Vagina (tissue), 2 donors: ENCODE measurements at regions not wholly inside any gene's neighbourhood (a gene's known extent, or its start where the extent isn't known, plus 50 kb on each side); places are given as distances from the start of the nearest gene placed in this dataset.

Experiments
- DNase-seq, 2 donors: peaks; one replicate each; pipeline ENCODE4 v3.0.0-alpha.2; 2017; ENCODE audit errors: extremely low spot score in 2 of 2
- H3K27ac ChIP-seq: fragments of 200-600 bp; sonication (generic); one replicate; pipeline ENCODE4 v1.5.1; 2019
- H3K27me3 ChIP-seq: fragments of 200-600 bp; sonication (generic); one replicate; pipeline ENCODE4 v1.5.1; 2019
- H3K36me3 ChIP-seq, 2 donors: fragments of 200-600 bp; sonication (generic); one replicate each; pipeline ENCODE4 v1.5.1; 2017 to 2019
- H3K4me1 ChIP-seq: fragments of 200-600 bp; sonication (generic); one replicate; pipeline ENCODE4 v1.5.1; 2019
- H3K4me3 ChIP-seq, 2 donors: fragments of 200-600 bp; sonication (generic); 1 replicate in 1 of 2; 2 replicates in 1 of 2; pipeline ENCODE4 v1.5.1; 2016 to 2019
- H3K9me3 ChIP-seq: fragments of 200-600 bp; sonication (generic); one replicate; pipeline ENCODE4 v1.5.1; 2019
- POLR2A ChIP-seq, 2 donors: fragments of 450-650 bp; IDR thresholded peaks; one replicate each; pipeline ENCODE4 v1.6.1; 2017; ENCODE audit warnings: antibody characterized with exemption in 2 of 2, mild to moderate bottlenecking in 2 of 2, moderate library complexity in 2 of 2
- POLR2AphosphoS5 ChIP-seq, 2 donors: sonication (generic); formaldehyde crosslinking; IDR thresholded peaks; one replicate each; pipeline ENCODE4 v1.9.0; 2017; ENCODE audit warnings: antibody characterized with exemption in 2 of 2, mild to moderate bottlenecking in 2 of 2, low read depth in 1 of 2; ENCODE audit not compliant: insufficient read depth in 1 of 2
- intact Hi-C: fragments of 100-400 bp; cut with DNase I; formaldehyde crosslinking; loops from one replicate; pipeline ENCODE4 v1.15.1; 2023
- TF ChIP-seq, protein P1 (sequence below), 3 experiments: fragments of 450-650 bp in 2 of 3; fragments of 200-600 bp in 1 of 3; sonication (generic) in 1 of 3; IDR thresholded peaks; one replicate each; pipeline ENCODE4 v1.5.1; 2017 to 2019; ENCODE audit warnings: antibody characterized with exemption in 3 of 3, mild to moderate bottlenecking in 2 of 3, moderate library complexity in 2 of 3

DNA sequence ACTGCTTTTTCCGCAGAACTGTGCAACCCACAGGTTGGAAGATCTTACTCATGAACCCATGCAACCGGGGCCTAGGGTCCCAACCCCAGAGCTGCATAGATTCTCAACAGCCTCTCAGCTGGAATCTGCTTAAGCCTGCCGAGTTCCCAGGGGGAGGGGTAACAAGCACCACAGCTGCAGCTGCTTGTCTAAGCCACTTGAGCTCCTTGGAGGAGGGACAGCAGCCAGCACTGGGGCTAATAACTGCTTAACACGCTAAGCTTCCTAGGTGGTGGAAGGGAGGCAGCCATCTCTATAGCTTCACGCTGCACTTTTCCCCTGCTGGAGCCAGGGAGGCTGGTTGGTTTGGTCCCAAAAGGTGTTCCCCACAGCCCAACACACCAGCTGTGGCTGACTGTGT is 311.6 kb downstream of the DSC3 start:
- intact Hi-C loops, result no loop called here
- H3K9me3 ChIP-seq, result no peaks in the 10 kb centered on the region

DNA sequence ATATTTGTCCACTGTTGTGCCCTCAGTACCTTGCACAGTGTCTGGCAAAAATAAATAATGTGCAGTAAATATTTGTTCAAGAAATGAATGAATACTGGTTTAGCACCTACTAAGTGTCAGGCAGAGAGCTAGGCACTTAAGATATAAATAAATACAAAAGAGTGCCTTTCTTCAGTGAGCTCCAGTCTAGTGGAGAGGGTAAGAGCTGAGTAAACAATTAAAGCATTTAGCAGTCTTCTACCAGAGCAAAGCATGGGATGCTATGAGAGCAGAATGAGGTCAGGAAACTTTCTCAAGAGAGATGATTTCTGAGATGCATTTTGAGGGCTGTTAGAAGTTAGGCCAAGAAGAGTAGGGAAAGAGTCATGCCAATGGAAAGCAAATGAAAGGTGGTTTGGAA is 314.7 kb downstream of the DSC3 start:
- intact Hi-C loops, result no loop called here
- no peak for DNase-seq
- Histone ChIP-seq H3K4me1 (no peaks in the 10 kb centered on the region), H3K9me3 (no peaks in the 10 kb centered on the region), H3K4me3 (no peak overlapping the region), H3K36me3 (no peaks in the 10 kb centered on the region), H3K27ac (no peak overlapping the region), H3K27me3 (no peaks in the 10 kb centered on the region)
- TF ChIP-seq POLR2AphosphoS5 (IDR thresholded peaks at IDR 0.05; ENCODE audit: insufficient read depth in 1 of 2, low read depth in 1 of 2) (no peak), POLR2A (IDR thresholded peaks at IDR 0.05) (no peak)
- TF ChIP-seq, protein P1, sequence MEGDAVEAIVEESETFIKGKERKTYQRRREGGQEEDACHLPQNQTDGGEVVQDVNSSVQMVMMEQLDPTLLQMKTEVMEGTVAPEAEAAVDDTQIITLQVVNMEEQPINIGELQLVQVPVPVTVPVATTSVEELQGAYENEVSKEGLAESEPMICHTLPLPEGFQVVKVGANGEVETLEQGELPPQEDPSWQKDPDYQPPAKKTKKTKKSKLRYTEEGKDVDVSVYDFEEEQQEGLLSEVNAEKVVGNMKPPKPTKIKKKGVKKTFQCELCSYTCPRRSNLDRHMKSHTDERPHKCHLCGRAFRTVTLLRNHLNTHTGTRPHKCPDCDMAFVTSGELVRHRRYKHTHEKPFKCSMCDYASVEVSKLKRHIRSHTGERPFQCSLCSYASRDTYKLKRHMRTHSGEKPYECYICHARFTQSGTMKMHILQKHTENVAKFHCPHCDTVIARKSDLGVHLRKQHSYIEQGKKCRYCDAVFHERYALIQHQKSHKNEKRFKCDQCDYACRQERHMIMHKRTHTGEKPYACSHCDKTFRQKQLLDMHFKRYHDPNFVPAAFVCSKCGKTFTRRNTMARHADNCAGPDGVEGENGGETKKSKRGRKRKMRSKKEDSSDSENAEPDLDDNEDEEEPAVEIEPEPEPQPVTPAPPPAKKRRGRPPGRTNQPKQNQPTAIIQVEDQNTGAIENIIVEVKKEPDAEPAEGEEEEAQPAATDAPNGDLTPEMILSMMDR (IDR thresholded peaks at IDR 0.05), result no peak

More for the DNA sequence above, 311.6 kb downstream of the DSC3 start:
- Histone ChIP-seq H3K36me3 (no peaks in the 10 kb centered on the region), H3K27me3 (no peaks in the 10 kb centered on the region), H3K4me1 (no peaks in the 10 kb centered on the region), H3K27ac (no peak overlapping the region), H3K4me3 (no peak overlapping the region)
- TF ChIP-seq POLR2AphosphoS5 (IDR thresholded peaks at IDR 0.05; ENCODE audit: insufficient read depth in 1 of 2, low read depth in 1 of 2), result no peak
- TF ChIP-seq, protein P1 (IDR thresholded peaks at IDR 0.05), result no peak
- DNase-seq, result no peak

DNA sequence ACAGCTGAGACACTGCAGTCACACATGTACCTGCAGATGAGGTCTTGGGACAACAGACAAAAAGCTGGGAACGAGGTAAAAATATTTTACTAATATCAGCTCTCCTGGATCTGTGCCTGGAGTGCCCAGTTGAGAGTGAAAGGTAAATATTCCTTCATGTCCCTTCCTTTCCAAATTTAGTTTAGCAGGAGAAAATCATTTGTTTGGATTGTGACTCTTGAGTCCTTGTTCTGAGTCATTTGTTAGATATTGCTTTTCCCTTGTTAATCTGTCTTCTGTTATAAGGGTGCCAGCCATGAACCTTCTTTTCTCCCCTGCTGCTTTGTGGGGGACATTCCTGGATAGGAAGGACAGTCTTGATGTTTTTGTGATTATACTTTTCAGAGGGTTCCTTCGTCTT is 329.2 kb downstream of the DSC3 start:
- Histone ChIP-seq H3K4me1 (no peaks in the 10 kb centered on the region), H3K9me3 (no peaks in the 10 kb centered on the region), H3K36me3 (no peaks in the 10 kb centered on the region), H3K27me3 (no peaks in the 10 kb centered on the region), H3K4me3 (no peak overlapping the region), H3K27ac (no peak overlapping the region)
- TF ChIP-seq POLR2AphosphoS5 (IDR thresholded peaks at IDR 0.05; ENCODE audit: insufficient read depth in 1 of 2, low read depth in 1 of 2) (no peak), POLR2A (IDR thresholded peaks at IDR 0.05) (no peak)
- TF ChIP-seq, protein P1 (IDR thresholded peaks at IDR 0.05), result no peak
- DNase-seq, result no peak
- intact Hi-C loops, result no loop called here

GRCh38 chr18:30712383-30712782 is 330.2 kb downstream of the DSC3 start:
- no peaks in the 10 kb centered on the region for H3K9me3 ChIP-seq
- H3K27ac ChIP-seq, result no peak overlapping the region
- no peaks in the 10 kb centered on the region for H3K36me3 ChIP-seq
- no peak for DNase-seq
- TF ChIP-seq POLR2AphosphoS5 (IDR thresholded peaks at IDR 0.05; ENCODE audit: insufficient read depth in 1 of 2, low read depth in 1 of 2) (no peak), POLR2A (IDR thresholded peaks at IDR 0.05) (no peak)
- TF ChIP-seq, protein P1 (IDR thresholded peaks at IDR 0.05), result no peak
- no peaks in the 10 kb centered on the region for H3K27me3 ChIP-seq
- H3K4me1 ChIP-seq, result no peaks in the 10 kb centered on the region
- intact Hi-C loops, result no loop called here
- no peak overlapping the region for H3K4me3 ChIP-seq

DNA sequence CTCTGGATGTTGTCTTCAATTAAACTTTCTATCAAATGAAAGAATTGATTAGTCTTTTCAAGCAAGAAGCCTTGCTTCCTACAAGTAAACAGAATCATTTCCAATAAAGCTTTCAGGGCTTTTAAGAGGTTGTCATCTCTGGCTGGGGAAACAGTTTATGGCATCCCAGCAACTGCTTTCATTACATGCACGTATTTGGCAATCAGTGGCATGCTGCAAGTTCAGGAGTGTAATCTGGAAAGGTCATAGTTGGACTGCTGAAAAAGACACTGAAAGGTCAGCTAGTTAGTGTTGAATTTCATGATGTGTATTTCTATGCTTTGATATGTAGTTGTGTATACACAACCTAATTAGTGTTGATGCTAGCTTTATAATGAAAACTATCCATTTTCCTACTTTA is 332.9 kb downstream of the DSC3 start:
- H3K4me1 ChIP-seq, result no peaks in the 10 kb centered on the region
- intact Hi-C loops, result no loop called here

More for the DNA sequence above, 332.9 kb downstream of the DSC3 start:
- H3K27ac ChIP-seq, result no peak overlapping the region
- TF ChIP-seq POLR2A (IDR thresholded peaks at IDR 0.05) (no peak), POLR2AphosphoS5 (IDR thresholded peaks at IDR 0.05; ENCODE audit: insufficient read depth in 1 of 2, low read depth in 1 of 2) (no peak)
- TF ChIP-seq, protein P1 (IDR thresholded peaks at IDR 0.05), result no peak
- no peak for DNase-seq
- H3K27me3 ChIP-seq, result no peaks in the 10 kb centered on the region
- no peak overlapping the region for H3K4me3 ChIP-seq
- H3K9me3 ChIP-seq, result no peaks in the 10 kb centered on the region
- H3K36me3 ChIP-seq, result no peaks in the 10 kb centered on the region
